ENCODE measurements at regions not wholly inside any gene's neighbourhood (a gene's known extent, or its start where the extent isn't known, plus 50 kb on each side); places are given as distances from the start of the nearest gene placed in this dataset.

DNA sequence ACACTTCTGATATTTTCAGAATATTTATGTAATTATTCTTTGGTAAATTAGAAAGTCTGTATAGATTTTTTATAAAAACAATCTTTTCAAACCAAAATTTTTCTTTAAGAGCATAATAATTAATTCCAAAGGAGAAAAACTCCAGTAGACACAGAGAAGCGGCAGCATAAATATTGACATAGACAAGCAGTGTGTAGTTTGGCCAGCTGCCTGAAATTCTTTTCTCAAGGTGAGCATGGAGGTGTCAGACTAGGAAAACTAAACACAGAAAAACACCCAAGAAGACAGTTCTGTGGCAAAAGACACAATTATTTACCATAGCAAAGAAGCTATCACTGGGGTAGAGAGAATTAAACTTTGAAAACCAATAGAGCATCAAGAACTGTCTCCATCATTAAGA is 82.4 kb downstream of the KLF6 start:
- 98 to 100% (median 99%) methylated on average over 1 of the region's 1 CpG for WGBS, 4 donors
- intact Hi-C loops (cut with DNase I) = no loop called here
- ATAC-seq (no peak), DNase-seq (no peak)
- H3K27me3 ChIP-seq = no peaks in the 10 kb centered on the region
- H3K9me3 ChIP-seq = no peaks in the 10 kb centered on the region
- no peak overlapping the region for H3K4me3 ChIP-seq
- H3K36me3 ChIP-seq = no peaks in the 10 kb centered on the region
- TF ChIP-seq, protein P1, sequence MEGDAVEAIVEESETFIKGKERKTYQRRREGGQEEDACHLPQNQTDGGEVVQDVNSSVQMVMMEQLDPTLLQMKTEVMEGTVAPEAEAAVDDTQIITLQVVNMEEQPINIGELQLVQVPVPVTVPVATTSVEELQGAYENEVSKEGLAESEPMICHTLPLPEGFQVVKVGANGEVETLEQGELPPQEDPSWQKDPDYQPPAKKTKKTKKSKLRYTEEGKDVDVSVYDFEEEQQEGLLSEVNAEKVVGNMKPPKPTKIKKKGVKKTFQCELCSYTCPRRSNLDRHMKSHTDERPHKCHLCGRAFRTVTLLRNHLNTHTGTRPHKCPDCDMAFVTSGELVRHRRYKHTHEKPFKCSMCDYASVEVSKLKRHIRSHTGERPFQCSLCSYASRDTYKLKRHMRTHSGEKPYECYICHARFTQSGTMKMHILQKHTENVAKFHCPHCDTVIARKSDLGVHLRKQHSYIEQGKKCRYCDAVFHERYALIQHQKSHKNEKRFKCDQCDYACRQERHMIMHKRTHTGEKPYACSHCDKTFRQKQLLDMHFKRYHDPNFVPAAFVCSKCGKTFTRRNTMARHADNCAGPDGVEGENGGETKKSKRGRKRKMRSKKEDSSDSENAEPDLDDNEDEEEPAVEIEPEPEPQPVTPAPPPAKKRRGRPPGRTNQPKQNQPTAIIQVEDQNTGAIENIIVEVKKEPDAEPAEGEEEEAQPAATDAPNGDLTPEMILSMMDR (IDR thresholded peaks at IDR 0.05) = no peak
- no peak for TF ChIP-seq POLR2A (IDR thresholded peaks at IDR 0.05)
- H3K4me1 ChIP-seq = peaks cover 0 to 11% (median 1%) of the 10 kb centered on the region in 12 donors
- no peak overlapping the region for H3K27ac ChIP-seq

DNA sequence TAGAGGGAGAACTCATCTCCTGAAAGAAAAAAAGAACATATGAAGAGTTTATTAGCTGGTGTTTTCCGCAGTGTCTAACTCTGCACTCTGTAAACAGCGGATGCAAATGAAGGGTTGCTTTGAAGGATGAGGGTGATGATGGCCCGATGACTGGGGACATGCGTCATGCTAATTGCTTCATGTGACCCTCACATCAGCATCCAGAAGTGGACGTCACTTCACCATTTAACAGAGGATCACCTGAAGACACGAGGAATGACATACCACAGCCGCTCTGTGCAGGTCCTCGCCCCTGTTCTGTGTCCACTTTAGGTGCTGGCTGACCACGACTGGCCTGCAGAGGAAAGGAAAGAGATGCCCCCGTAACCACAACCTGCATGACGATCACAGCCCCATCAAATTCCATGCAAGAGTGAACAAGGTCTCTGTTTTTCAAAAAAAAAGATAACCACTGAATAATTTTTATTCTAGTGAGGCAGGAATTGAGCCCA is 82.9 kb downstream of the KLF6 start:
- no peak overlapping the region for H3K4me3 ChIP-seq
- no peaks in the 10 kb centered on the region for H3K9me3 ChIP-seq
- ATAC-seq = no peak
- H3K27ac ChIP-seq = no peak overlapping the region
- intact Hi-C loops (cut with DNase I) = no loop called here
- no peaks in the 10 kb centered on the region for H3K27me3 ChIP-seq
- TF ChIP-seq, protein P1 (IDR thresholded peaks at IDR 0.05) = no peak
- TF ChIP-seq POLR2A (IDR thresholded peaks at IDR 0.05) = no peak
- 90 to 96% (median 92%) methylated on average over 11 of the region's 11 CpGs for WGBS, 4 donors
- H3K4me1 ChIP-seq = peaks cover 0 to 11% (median 1%) of the 10 kb centered on the region in 12 donors
- DNase-seq = no peak
- H3K36me3 ChIP-seq = no peaks in the 10 kb centered on the region

- DNase-seq = no peak
- Histone ChIP-seq H3K9me3 (no peaks in the 10 kb centered on the region), H3K27me3 (no peaks in the 10 kb centered on the region), H3K36me3 (no peaks in the 10 kb centered on the region), H3K27ac (no peak overlapping the region), H3K4me1 (peaks cover 0 to 11% (median 1%) of the 10 kb centered on the region in 12 donors), H3K4me3 (no peak overlapping the region)
- 87 to 98% (median 94%) methylated on average over 1 of the region's 1 CpG for WGBS, 4 donors
- intact Hi-C loops (cut with DNase I) = no loop called here
- TF ChIP-seq POLR2A (IDR thresholded peaks at IDR 0.05) = no peak
- TF ChIP-seq, protein P1 (IDR thresholded peaks at IDR 0.05) = no peak
- ATAC-seq = no peak
Observed at GRCh38 chr10:3701491-3701890, 83.5 kb downstream of the KLF6 start.

GRCh38 chr10:3700531-3701076 is 84.4 kb downstream of the KLF6 start:
- DNase-seq (no peak), ATAC-seq (no peak)
- peaks cover 0 to 11% (median 1%) of the 10 kb centered on the region in 12 donors for H3K4me1 ChIP-seq
- no peaks in the 10 kb centered on the region for H3K27me3 ChIP-seq
- 61 to 76% (median 64%) methylated on average over 3 of the region's 3 CpGs for WGBS, 4 donors
- H3K9me3 ChIP-seq = no peaks in the 10 kb centered on the region
- no peak overlapping the region for H3K4me3 ChIP-seq
- H3K27ac ChIP-seq = no peak overlapping the region
- TF ChIP-seq, protein P1 (IDR thresholded peaks at IDR 0.05) = no peak
- TF ChIP-seq POLR2A (IDR thresholded peaks at IDR 0.05) = no peak
- H3K36me3 ChIP-seq = no peaks in the 10 kb centered on the region
- intact Hi-C loops (cut with DNase I) = no loop called here

All from heart left ventricle (tissue), 16 donors.